ENCODE measurements at regions not wholly inside any gene's neighbourhood (a gene's known extent, or its start where the extent isn't known, plus 50 kb on each side); places are given as distances from the start of the nearest gene placed in this dataset.

DNA sequence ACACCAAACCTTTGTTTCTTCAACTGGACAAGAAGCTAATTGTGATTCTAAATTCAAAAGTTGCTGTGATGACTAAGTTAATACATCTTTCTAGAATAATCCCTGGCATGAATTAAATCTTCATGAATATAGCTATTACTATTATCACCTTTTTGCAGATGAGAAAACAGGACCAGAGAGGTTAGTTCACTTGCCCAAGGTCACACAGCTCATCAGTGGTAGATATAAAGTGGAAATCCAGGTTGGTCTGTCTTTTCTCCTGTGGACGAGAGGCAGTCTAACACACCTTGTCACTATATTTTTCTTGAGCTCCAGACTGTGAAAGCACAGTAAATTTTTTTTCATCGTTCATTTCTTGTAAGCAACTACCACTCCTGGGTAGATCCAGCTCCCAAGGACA, 247.6 kb upstream of the LRTM1 start:
- DNase-seq (ENCODE audit: low spot score): no peak

DNA sequence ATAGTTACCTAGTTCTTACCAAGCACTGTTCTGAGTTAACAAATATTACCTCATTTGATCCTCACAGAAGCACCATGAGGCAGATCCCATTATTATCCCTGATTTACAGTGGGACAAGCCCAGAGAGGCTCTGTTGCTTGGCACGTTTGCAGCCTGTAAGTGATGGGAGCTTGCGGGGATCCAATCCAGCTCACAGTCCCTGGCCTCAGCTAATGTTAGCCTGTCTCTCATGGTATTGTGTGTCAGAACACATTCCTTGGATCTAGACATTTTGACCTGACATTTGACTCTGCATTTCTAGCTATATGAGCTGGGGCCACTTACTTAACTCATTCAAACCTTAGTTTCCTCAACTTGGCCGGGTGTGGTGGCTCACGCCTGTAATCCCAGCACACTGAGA, 246.9 kb upstream of the LRTM1 start:
- no peak for DNase-seq (ENCODE audit: low spot score)

DNA sequence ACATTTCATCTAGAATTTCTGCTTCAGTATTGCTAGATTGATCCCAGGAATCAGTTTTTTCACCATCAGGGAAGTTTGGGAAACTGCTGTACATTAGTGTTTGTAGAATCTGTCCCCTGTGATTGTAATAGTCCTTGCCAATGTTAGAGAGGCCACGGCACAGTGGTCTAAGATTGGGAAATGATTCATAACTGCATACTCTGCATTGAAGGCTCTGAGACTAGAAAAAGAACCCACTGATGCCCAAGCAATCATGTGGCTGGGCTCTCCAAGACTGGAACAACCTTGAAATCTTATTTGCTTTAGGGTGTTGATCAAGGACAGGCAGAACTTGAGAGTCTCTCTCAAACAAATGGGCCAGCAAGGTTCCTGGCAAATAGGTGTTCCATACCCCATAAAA, 245.6 kb upstream of the LRTM1 start:
- no peak for DNase-seq (ENCODE audit: low spot score)

DNA sequence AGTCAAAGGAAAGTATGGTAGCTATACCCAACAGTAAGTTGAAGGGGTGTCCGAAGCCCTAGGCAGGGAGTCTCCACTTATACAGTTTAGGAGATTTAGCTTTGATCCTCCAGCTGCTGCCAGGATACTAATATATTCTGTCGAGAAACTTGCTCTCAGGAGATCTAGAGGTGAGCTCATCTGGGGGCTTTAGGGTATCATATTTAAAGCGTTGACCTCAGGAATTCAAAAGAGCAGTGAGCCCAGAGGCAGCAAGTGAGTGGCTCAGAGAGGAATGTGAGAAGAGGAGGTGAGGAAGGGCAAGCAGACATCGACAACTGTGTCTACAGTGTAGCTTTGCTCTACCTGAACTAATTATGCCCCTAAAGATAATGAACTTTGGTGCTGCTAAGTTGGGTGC, 245.1 kb upstream of the LRTM1 start:
- DNase-seq (ENCODE audit: low spot score): no peak

DNA sequence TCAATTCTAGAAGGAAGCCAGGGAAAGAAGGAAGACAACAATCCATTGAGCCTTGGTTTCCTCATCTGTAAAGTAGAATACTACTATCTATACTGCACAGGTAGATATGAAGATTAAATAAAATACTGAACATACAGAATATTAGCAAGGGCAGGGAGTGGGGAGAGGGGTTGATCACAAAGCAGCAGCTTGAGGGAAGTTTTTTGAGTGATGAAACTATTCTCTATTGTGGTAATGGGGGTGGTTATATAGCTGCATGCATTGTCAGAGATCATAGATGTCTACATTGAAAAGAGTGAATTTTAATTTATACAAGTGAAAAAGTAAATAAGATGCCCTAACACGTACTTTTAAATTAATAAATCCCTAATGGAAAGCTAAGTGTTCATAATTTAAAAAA, 242.6 kb upstream of the LRTM1 start:
- DNase-seq (ENCODE audit: low spot score): no peak

DNA sequence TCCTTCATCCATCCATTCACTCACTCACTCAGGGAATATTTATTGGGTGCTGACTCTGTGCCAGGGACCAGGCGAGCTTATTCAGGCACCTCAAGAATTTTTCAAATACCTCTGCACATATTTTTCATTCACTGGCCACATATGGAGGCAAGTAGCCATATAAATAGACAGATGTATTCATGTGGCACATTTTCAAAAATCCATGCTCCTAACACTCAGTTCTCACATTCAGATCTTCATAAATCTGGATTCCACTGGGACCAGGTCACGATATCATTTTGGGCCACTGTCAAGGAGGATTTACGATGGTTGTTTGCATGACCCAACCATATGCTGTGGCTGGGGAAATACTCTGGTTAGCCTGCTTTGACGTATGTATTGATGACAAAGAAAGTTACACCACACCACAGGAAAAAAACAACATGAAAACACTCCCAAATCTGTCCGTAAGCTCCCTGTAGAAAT, 241.8 kb upstream of the LRTM1 start:
- DNase-seq (ENCODE audit: low spot score): peak; percentile 72

DNA sequence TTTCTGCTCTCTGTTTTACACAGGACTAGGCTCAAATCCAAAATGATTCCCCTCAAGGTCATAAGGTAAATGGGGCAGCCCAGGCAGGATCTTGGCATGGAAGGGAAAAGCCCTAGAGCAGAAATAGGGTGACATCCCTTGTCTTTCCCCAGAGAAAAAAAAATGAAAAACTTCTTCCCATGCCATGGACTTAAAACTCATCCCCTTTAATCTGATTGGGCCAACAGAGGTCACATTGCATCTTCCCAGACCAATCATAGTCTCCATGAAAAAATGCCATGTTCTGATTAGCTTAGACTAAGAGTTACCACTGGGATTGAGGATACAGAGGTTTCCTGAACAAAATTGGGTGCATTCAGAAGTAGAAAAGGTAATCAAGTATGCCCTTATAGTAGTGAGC, 241.3 kb upstream of the LRTM1 start:
- DNase-seq (ENCODE audit: low spot score): peak; percentile 37

DNA sequence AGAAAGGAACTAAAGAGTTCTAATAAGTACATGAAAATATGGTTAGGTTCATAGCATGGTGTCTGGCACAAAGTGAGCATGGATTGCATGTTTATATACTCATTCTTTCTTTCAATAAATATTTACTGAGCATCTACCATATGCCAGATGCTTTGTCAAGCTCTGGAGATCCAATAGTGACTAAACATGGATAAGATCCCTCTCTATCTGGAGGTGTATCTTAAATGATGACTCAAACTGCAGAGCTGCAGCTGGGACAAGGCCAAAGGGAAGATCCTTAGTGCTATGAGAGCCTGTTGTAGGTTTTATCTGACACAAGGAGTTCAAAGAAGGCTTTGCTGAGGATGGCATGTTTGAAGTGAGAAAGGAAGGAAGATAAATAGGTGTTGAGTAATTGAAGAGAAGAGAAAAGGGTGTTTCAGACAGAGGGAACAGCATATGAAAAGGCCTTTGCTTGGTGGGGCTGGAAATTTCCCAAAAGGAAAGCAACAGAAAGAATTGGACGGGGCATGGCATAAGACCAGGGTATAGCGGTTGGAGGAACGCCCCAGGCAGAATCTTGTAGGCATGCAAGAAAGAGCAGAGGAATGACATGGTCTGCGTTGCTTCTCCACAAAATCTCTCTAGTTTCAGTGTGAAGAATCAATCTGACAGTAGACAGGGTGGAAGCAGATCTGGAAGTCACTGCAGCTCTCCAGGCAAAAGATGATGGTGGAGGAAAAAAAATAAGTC, 239.9 kb upstream of the LRTM1 start:
- DNase-seq (ENCODE audit: low spot score): peak; percentile 39

DNA sequence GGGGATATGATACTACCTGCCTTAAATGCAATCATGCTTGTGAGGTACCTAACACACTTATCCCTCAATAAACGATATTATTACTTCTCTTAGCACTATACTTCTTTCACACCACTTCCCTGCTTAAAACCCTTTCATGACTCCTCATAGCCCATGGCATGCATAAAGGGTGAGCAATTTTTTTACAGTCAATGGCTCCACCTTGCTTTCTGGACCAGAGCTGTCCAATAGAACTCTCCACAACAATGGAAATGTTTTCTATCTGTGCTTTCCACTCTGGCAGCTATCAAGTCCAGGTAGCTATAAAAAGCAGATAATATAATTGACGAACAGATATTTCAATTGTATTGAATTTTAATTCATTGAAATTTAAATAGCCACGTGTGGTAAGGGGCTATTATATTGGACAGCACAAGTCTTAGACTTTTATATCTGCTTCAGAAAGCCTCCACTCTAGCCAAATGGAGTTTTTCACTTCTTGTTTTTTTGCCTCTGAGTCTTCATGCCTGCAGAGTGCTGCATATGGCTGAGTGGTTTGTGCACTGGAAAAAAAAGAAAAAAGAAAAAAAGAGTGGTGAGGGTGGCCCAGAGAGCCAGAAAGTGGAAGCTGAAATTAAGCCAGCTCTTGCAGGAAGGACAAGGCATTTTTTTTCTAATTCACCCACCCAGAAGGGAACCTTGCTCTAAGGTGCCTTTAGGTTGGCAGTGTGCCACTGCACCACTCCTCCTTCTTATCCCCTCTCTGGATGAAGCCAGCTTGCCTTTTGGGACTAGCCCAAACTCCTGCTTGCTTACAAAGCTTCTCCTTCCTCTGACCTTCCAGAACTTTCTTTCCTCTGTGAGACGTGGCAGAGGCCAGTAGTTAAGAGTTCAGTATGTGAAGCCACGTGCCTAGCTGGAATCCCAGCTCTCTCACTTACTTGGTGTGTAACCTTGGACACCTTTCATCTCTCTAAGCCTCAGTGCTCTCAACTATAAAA, 239.0 kb upstream of the LRTM1 start:
- DNase-seq (ENCODE audit: low spot score): no peak

DNA sequence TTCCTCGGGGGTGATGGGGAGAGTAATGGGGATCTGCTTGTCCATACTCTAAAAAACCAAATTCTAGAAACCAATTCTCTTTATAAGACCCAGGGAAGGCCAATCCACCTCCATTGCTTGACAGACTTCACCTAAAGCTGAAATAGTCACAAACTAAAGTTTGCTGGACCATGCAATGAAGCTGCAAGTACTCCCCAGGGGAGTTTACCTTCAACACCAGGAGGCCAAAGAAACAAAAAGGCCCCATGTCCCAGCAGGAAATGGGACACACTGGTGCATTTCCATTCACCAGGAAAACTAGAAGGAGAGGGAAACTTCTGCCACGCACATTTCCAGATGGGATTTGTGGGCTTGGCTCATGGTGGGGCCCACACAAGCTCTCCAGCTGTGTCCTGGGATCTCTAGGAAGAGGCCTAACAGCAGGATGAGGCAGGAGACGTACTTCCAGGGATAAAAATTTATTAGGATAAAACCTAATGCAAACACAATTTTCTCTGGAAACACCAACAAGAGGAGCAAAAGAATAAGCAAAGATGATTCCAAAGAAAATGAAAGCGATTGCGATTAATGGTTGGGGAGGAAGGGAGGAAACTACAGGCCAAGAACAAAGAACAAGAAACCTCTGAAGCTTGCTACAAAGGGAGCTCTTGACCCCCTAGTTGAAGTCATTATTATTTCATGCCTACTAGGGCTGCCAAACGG, 238.0 kb upstream of the LRTM1 start:
- no peak for DNase-seq (ENCODE audit: low spot score)

DNA sequence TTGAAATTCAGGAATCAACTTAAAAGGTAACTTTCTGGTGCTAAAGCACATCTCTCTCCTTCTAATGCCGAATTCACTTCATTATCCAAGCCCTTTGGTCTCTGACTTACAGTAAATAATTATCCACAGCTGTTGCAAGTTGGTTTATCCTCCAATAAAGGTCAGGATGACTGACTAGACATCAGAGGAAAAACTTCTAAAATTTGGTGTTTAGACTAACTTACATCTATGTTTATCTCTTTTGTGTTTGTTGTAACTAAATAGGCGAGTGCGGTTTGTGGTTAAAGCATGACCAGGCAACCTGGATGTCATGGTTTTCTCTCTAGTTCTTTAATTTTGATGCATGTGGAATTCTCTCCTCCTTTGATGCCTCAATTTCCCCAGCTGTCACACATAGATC, 237.4 kb upstream of the LRTM1 start:
- no peak for DNase-seq (ENCODE audit: low spot score)

DNA sequence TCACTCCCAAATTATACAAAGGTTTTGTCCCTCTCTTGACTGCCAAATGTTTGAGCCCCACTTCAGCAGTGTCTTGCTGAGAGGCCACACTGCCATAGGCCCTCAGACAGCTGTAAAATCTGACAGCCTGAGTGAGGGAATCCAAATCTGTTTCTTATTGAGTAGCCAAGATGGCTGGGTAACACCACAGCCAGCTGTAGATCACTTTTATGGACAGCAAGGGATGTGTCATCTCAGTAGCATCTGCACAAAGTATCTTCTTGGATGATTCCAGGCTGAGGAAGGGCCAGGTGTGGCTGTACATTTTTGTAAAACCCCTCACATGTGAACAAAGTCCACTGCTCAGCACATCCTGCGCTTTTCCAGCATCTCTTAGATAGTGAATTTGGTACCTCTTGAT, 237.0 kb upstream of the LRTM1 start:
- peak; percentile 18 for DNase-seq (ENCODE audit: low spot score)

DNA sequence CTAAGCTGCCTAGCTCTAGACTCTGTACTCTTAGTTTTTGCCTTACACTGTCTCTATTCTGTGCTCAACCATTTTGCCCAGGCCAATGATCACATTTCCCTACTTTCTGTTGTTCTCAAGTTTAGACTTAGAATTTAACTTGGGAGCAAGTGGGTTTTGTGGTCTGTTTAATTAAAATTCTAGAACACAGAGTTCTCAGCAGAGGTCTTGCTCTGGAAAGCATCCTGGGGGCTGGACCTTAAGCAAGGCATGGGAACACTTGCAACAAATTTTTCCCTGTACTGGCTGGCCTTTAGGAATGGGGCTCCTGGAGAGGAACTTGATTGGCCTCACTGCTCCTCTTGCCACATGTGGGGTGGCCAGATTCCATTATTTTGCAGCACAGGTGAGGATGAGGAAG, 236.3 kb upstream of the LRTM1 start:
- DNase-seq (ENCODE audit: low spot score): no peak

DNA sequence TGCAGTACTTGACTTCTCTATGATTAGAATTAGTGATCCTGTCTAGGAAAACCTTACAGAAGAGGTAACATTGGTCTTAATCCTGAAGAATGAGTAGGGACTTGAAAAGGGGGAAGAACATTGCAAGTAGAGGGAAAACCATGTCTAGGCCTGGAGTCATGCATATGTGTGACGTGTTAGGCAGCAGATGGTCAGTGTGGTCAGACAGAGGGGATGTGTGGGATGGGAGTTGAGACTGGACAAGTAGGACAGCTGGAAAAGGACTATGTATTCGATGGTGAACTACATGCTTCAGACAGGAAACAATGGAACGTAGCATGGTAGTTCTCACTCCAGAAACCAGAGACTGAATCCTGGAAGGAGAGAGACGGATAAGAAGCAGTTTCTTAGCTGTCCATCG, 235.6 kb upstream of the LRTM1 start:
- no peak for DNase-seq (ENCODE audit: low spot score)

DNA sequence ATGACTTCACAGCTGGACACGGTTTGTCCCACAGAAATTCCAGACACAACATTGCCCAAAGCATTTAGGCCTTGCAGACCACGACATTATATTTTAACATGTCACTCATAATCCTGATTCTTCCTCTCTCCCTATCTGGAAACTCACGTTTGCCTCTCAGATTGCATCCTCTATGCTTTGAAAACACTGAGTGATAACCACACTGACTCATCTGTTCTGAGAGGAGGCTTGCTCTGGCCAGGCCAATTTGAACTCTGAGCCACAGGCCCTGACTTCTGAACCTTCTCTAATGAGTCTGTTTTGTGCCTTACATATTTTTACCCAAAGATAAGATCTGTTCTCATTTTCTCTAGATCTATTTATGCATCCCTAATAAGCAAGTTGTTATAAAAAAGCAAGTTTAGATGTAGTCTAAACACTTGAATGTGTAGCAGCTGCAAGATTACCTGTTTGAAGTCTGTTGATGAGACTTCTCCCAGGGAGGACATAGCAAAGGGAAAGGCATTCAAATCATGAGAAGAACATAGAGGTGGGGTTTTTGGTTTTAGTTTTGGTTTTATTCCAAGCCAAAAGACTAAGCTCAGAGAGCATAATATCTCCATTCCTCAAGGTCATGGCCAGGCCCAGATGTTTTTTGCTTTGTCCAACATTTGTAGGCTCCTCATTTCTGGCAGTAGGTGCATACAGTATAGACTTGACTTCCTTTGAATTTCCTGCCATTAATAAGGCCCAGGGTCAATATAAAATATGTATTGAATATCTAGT, 234.4 kb upstream of the LRTM1 start:
- peak; percentile 49 for DNase-seq (ENCODE audit: low spot score)

DNA sequence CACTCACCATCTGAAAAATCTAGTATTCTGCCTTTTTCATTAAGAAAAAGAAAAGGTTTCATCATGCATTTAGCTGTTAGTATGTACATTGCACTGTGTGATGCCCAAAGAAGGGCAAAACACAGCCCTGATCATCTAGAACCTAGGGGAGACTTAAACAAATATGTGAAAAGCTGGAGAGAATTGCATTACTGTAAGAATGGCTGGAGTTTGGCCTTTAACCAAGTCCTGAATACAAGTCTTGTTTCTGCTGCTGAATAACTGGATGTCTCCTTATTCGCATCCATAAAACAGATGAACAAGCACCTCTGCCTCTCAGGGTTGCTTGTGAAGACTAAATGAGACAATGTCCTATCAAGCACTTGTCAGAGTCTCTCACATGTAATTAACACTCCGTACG, 233.4 kb upstream of the LRTM1 start:
- DNase-seq (ENCODE audit: low spot score): no peak

DNA sequence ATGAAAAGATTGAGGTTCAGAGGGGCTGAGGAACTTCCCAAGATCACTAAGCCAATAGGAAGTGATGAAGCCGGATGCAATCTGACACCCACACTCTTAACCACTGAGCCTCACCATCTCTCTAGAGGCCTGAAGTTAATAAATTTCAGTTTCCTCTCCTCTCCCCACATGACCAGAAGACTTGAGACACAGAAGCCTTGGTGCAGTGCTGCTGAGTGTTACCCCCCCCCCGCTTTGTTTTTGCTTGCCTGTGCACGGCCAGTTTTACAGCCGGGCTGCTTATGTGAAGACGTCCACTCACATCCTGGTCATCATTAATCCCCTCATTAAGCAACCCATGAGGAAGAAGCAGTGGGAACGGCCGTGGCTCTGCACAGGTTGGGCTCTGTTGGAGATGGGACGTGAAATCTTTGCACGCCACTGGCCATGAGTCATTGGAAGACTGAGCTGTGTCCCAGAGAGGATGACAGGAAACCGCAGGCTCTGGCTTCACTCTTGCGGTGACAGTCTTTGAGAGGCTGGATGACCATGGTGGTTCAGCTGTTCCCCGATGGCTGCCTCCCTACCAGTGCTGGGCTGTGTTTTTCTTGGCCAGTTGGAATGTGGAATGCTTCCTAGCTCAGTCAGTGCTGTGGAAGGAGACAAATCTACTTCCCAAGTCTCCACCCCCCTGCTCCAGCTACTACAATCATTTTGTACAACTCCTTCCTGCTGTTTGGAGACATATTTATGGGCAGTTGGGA, 232.6 kb upstream of the LRTM1 start:
- peak; percentile 83 for DNase-seq (ENCODE audit: low spot score)

DNA sequence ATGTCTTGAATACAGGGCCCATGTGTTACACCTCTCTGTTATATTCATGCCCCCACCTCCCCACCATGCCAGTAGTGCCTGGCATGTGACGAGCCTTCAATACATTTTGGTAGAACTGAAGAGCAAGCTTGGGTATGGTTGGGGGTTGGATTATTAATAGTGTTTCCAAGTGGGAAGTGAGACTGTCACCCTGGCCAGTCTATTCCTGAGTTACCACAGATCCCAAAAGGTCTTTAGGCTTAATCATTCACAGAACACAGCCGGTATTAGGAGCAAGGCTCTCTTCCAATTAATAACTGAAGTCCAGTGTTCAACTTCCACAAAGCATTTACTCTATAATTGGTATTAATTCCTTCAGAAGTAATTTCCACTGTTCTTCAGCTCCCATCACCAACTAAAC, 231.9 kb upstream of the LRTM1 start:
- DNase-seq (ENCODE audit: low spot score): no peak

DNA sequence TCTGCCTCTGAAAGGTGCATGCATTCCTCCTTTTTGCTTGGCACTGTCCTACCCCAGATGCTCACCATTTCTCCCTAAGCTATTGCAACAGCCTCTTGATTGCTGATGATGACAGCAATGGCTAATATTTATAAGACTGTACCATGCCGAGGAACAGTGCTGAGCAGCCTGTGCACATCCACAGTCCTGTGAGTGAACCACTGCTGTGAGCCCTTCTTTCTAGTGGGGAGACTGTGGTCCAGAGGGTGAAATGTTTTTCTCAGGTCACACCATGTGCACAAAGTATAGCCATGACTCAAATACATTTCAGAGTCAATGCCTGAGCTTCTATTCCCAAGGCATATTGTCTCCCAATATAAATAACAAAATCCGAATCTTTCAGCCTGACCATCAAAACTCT, 231.2 kb upstream of the LRTM1 start:
- no peak for DNase-seq (ENCODE audit: low spot score)

DNA sequence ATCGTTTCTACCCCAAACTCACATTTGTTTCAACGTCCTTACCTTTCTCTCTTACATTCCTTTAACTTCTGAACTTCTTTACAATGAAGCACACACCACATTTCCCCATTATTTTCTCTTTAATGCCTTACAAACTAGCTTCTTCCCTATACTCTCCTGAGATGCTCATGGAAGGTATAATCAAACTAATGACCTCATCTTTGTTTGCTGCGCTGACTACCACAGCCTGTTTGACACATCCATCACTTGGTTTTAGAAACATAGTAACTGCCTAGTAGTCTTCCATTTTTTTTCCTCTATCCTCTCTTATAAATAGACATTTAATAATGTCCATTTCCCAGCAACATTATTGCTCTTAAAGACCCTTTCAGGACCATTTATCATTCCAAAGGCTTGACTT, 230.5 kb upstream of the LRTM1 start:
- DNase-seq (ENCODE audit: low spot score): no peak

DNA sequence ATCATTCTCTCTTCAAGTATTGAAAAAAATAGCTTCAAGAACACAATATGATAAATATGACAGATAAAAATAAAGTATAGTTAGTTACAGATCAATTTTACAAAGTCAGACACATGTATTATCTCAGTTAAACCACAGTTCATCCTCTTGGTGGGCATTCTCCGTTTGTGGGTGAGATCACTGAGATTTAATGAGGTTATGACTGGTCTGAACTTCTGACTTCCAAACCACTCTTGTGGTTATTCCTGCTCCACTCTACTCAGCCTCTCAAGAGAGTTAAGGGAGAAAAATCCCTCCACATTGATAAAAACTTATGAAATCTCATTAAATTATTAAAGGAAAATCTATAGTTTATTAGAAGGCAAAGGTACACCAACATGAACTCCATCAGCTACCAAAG, 229.9 kb upstream of the LRTM1 start:
- peak; percentile 23 for DNase-seq (ENCODE audit: low spot score)

All from GM03348 (cell line).